ENCODE measurements at regions not wholly inside any gene's neighbourhood (a gene's known extent, or its start where the extent isn't known, plus 50 kb on each side); places are given as distances from the start of the nearest gene placed in this dataset.

GRCh38 chr6:48475275-48475674 is 364.3 kb upstream of the PTCHD4 start:
- TF ChIP-seq STAG1 (CRISPR knock-in tag; IDR thresholded peaks at IDR 0.05) (no peak), ATF2 (CRISPR knock-in tag; IDR thresholded peaks at IDR 0.05) (no peak), ZFP41 (CRISPR knock-in tag; IDR thresholded peaks at IDR 0.05; ENCODE audit: borderline replicate concordance) (no peak), ZNF274 (CRISPR knock-in tag; IDR thresholded peaks at IDR 0.05) (no peak), ZFP36 (IDR thresholded peaks at IDR 0.05; ENCODE audit: borderline replicate concordance, low read depth, low read length, partially characterized antibody) (no peak), MATR3 (CRISPR knock-in tag; IDR thresholded peaks at IDR 0.05) (no peak), ZNF34 (CRISPR knock-in tag; IDR thresholded peaks at IDR 0.05; ENCODE audit: borderline replicate concordance) (no peak), ZBTB26 (CRISPR knock-in tag; IDR thresholded peaks at IDR 0.05; ENCODE audit: borderline replicate concordance) (no peak), TOE1 (CRISPR knock-in tag; IDR thresholded peaks at IDR 0.05) (no peak), ZNF329 (CRISPR knock-in tag; IDR thresholded peaks at IDR 0.05; ENCODE audit: low read depth) (no peak)
